ENCODE measurements at regions not wholly inside any gene's neighbourhood (a gene's known extent, or its start where the extent isn't known, plus 50 kb on each side); places are given as distances from the start of the nearest gene placed in this dataset.

DNA sequence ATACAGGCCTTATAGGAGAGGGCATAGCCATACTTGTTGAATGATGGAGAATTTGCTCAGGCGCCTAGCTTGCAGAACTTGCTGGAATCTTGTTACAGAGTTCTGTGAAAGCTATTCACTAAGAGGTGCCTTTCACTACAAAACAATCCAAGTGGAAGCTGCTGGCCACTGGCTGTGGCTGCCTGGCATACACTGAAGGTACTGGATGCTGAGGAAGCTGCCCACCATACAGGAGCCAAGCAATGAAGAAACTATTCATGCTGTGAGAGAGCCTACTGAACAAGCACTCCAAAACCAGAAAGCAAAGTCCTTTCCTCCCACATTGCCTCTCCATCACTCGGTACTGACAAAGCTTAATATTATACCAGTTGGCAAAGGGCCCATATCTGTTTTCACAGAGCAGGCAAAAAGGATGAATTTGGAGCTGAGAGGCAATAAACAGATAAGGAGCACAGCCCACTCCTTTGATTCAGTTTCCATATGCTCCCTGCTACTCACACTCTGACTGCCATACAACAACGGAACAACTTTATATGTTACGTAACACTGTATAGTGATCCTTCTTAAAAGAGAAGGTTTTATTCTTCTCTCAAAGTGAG lies 192.6 kb upstream of the ALCAM start:
- TF ChIP-seq, protein P1, sequence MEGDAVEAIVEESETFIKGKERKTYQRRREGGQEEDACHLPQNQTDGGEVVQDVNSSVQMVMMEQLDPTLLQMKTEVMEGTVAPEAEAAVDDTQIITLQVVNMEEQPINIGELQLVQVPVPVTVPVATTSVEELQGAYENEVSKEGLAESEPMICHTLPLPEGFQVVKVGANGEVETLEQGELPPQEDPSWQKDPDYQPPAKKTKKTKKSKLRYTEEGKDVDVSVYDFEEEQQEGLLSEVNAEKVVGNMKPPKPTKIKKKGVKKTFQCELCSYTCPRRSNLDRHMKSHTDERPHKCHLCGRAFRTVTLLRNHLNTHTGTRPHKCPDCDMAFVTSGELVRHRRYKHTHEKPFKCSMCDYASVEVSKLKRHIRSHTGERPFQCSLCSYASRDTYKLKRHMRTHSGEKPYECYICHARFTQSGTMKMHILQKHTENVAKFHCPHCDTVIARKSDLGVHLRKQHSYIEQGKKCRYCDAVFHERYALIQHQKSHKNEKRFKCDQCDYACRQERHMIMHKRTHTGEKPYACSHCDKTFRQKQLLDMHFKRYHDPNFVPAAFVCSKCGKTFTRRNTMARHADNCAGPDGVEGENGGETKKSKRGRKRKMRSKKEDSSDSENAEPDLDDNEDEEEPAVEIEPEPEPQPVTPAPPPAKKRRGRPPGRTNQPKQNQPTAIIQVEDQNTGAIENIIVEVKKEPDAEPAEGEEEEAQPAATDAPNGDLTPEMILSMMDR (optimal IDR thresholded peaks at IDR 0.05 in 1 of 3, IDR thresholded peaks at IDR 0.05 in 1 of 3, conservative IDR thresholded peaks at IDR 0.05 in 1 of 3; ENCODE audit: extremely low read depth in 1 of 3, insufficient read depth in 2 of 3, low read length in 3 of 3), result no peak
- Histone ChIP-seq H3K4me2 (ENCODE audit: control insufficient read depth, extremely low read depth, insufficient read depth, low read depth, low read length) (no peak overlapping the region), H3K4me1 (ENCODE audit: control insufficient read depth, extremely low read depth, insufficient read depth, low read length) (no peaks in the 10 kb centered on the region), H3K9me1 (ENCODE audit: control insufficient read depth, extremely low read depth, insufficient read depth, low read length) (no peaks in the 10 kb centered on the region), H3K27me3 (ENCODE audit: control insufficient read depth, extremely low read depth, insufficient read depth, low read length) (no peaks in the 10 kb centered on the region), H3K36me3 (ENCODE audit: control insufficient read depth in 2 of 2, extremely low read depth in 1 of 2, insufficient read depth in 2 of 2, low read length in 2 of 2) (no peaks in the 10 kb centered on the region), H4K20me1 (ENCODE audit: control insufficient read depth, extremely low read depth, insufficient read depth, low read length) (no peaks in the 10 kb centered on the region), H3K4me3 (ENCODE audit: control insufficient read depth in 2 of 3, extremely low read depth in 1 of 3, insufficient read depth in 2 of 3, low read depth in 1 of 3, low read length in 3 of 3) (no peak overlapping the region), H3K9me3 (ENCODE audit: control insufficient read depth, low read depth, low read length) (no peaks in the 10 kb centered on the region), H3K27ac (ENCODE audit: control insufficient read depth, insufficient read depth, low read length) (no peak overlapping the region), H3K79me2 (ENCODE audit: control insufficient read depth, insufficient read depth, low read length) (no peaks in the 10 kb centered on the region), H3K9ac (ENCODE audit: control insufficient read depth, extremely low read depth, insufficient read depth, low read length) (no peak overlapping the region), H2AFZ (ENCODE audit: control insufficient read depth, low read length) (no peak overlapping the region)
- dilution Hi-C loops (cut with MboI; ENCODE audit: extremely low pct_ligation_motif_present, low sequenced_read_pairs), result no loop called here
- DNase-seq (ENCODE audit: low read depth, low spot score) (no peak), FAIRE-seq (no peak)

GRCh38 chr3:105177576-105177975 lies 189.1 kb upstream of the ALCAM start:
- H3K4me1 ChIP-seq (ENCODE audit: control insufficient read depth, extremely low read depth, insufficient read depth, low read length), result no peaks in the 10 kb centered on the region
- no peak for TF ChIP-seq EZH2 (IDR thresholded peaks at IDR 0.05; ENCODE audit: low read length)
- TF ChIP-seq, protein P1 (optimal IDR thresholded peaks at IDR 0.05 in 1 of 3, IDR thresholded peaks at IDR 0.05 in 1 of 3, conservative IDR thresholded peaks at IDR 0.05 in 1 of 3; ENCODE audit: extremely low read depth in 1 of 3, insufficient read depth in 2 of 3, low read length in 3 of 3), result no peak
- no peaks in the 10 kb centered on the region for H3K9me3 ChIP-seq (ENCODE audit: control insufficient read depth, low read depth, low read length)
- dilution Hi-C loops (cut with MboI; ENCODE audit: extremely low pct_ligation_motif_present, low sequenced_read_pairs), result no loop called here
- H3K36me3 ChIP-seq (ENCODE audit: control insufficient read depth in 2 of 2, extremely low read depth in 1 of 2, insufficient read depth in 2 of 2, low read length in 2 of 2), result no peaks in the 10 kb centered on the region
- DNase-seq (ENCODE audit: low read depth, low spot score), result no peak
- no peak overlapping the region for H3K4me3 ChIP-seq (ENCODE audit: control insufficient read depth in 2 of 3, extremely low read depth in 1 of 3, insufficient read depth in 2 of 3, low read depth in 1 of 3, low read length in 3 of 3)
- no peak overlapping the region for H3K4me2 ChIP-seq (ENCODE audit: control insufficient read depth, extremely low read depth, insufficient read depth, low read depth, low read length)
- no peak overlapping the region for H3K27ac ChIP-seq (ENCODE audit: control insufficient read depth, insufficient read depth, low read length)
- no peaks in the 10 kb centered on the region for H4K20me1 ChIP-seq (ENCODE audit: control insufficient read depth, extremely low read depth, insufficient read depth, low read length)
- no peak overlapping the region for H3K9ac ChIP-seq (ENCODE audit: control insufficient read depth, extremely low read depth, insufficient read depth, low read length)
- no peaks in the 10 kb centered on the region for H3K27me3 ChIP-seq (ENCODE audit: control insufficient read depth, extremely low read depth, insufficient read depth, low read length)
- H2AFZ ChIP-seq (ENCODE audit: control insufficient read depth, low read length), result no peak overlapping the region
- H3K9me1 ChIP-seq (ENCODE audit: control insufficient read depth, extremely low read depth, insufficient read depth, low read length), result no peaks in the 10 kb centered on the region
- no peaks in the 10 kb centered on the region for H3K79me2 ChIP-seq (ENCODE audit: control insufficient read depth, insufficient read depth, low read length)
- FAIRE-seq, result no peak
